ENCODE measurements at regions not wholly inside any gene's neighbourhood (a gene's known extent, or its start where the extent isn't known, plus 50 kb on each side); places are given as distances from the start of the nearest gene placed in this dataset.
A peak's percentile ranks its signal among the peaks of the same experiment; 100 is the strongest.
"Not testable (repeated sequence)": the region's sequence is repeated elsewhere in the genome, so short reads cannot be mapped to it uniquely, and the experiment has no call there.

GRCh38 chr5:2071562-2071961, 188.8 kb upstream of the IRX4 start:
- no peaks in the 10 kb centered on the region for H3K4me1 Mint-ChIP-seq
- no peak for DNase-seq
- H3K27me3 Mint-ChIP-seq: no peaks in the 10 kb centered on the region
- ChIA-PET POLR2A (no interaction called here), CTCF (no interaction called here)
- no peak overlapping the region for H3K27ac Mint-ChIP-seq
- H3K4me3 Mint-ChIP-seq: no peak overlapping the region
- no peaks in the 10 kb centered on the region for H3K9me3 Mint-ChIP-seq
- no peaks in the 10 kb centered on the region for H3K36me3 Mint-ChIP-seq (ENCODE audit: low read depth)

- DNase-seq; H3K4me3 Mint-ChIP-seq; H3K4me1 Mint-ChIP-seq; CTCF ChIA-PET; POLR2A ChIA-PET; H3K27me3 Mint-ChIP-seq; H3K9me3 Mint-ChIP-seq; H3K36me3 Mint-ChIP-seq (ENCODE audit: low read depth); H3K27ac Mint-ChIP-seq: not testable (repeated sequence)
These were observed 188.1 kb upstream of the IRX4 start for GRCh38 chr5:2070787-2071186.

GRCh38 chr5:2068531-2068930, 185.8 kb upstream of the IRX4 start:
- no peaks in the 10 kb centered on the region for H3K9me3 Mint-ChIP-seq
- CTCF ChIA-PET: no interaction called here
- no peak overlapping the region for H3K4me3 Mint-ChIP-seq
- POLR2A ChIA-PET: no interaction called here
- DNase-seq: no peak
- H3K27me3 Mint-ChIP-seq: no peaks in the 10 kb centered on the region
- H3K27ac Mint-ChIP-seq: no peak overlapping the region
- H3K4me1 Mint-ChIP-seq: no peaks in the 10 kb centered on the region
- H3K36me3 Mint-ChIP-seq (ENCODE audit: low read depth): no peaks in the 10 kb centered on the region

GRCh38 chr5:2066373-2066772, 183.6 kb upstream of the IRX4 start:
- H3K4me3 Mint-ChIP-seq: no peak overlapping the region
- DNase-seq: no peak
- no peaks in the 10 kb centered on the region for H3K36me3 Mint-ChIP-seq (ENCODE audit: low read depth)
- no peak overlapping the region for H3K27ac Mint-ChIP-seq
- POLR2A ChIA-PET: no interaction called here
- CTCF ChIA-PET: no interaction called here
- no peaks in the 10 kb centered on the region for H3K9me3 Mint-ChIP-seq
- no peaks in the 10 kb centered on the region for H3K4me1 Mint-ChIP-seq
- H3K27me3 Mint-ChIP-seq: no peaks in the 10 kb centered on the region

- H3K9me3 Mint-ChIP-seq; H3K27ac Mint-ChIP-seq; H3K27me3 Mint-ChIP-seq; H3K4me1 Mint-ChIP-seq; H3K4me3 Mint-ChIP-seq; DNase-seq; POLR2A ChIA-PET; H3K36me3 Mint-ChIP-seq (ENCODE audit: low read depth); CTCF ChIA-PET: not testable (repeated sequence)
These were observed 180.7 kb upstream of the IRX4 start for GRCh38 chr5:2063380-2063779.

GRCh38 chr5:2052687-2053086, 170.0 kb upstream of the IRX4 start:
- CTCF ChIA-PET: no interaction called here
- Mint-ChIP-seq H3K27me3 (no peaks in the 10 kb centered on the region), H3K9me3 (no peaks in the 10 kb centered on the region), H3K4me1 (no peaks in the 10 kb centered on the region), H3K4me3 (no peak overlapping the region), H3K36me3 (ENCODE audit: low read depth) (no peaks in the 10 kb centered on the region), H3K27ac (no peak overlapping the region)
- DNase-seq: no peak
- POLR2A ChIA-PET: no interaction called here

GRCh38 chr5:2049876-2050275, 167.2 kb upstream of the IRX4 start:
- no peaks in the 10 kb centered on the region for H3K9me3 Mint-ChIP-seq
- H3K4me3 Mint-ChIP-seq: no peak overlapping the region
- no peaks in the 10 kb centered on the region for H3K36me3 Mint-ChIP-seq (ENCODE audit: low read depth)
- peaks cover 4% of the 10 kb centered on the region for H3K27me3 Mint-ChIP-seq
- ChIA-PET CTCF (no interaction called here), POLR2A (no interaction called here)
- DNase-seq: no peak
- H3K4me1 Mint-ChIP-seq: no peaks in the 10 kb centered on the region
- H3K27ac Mint-ChIP-seq: no peak overlapping the region

GRCh38 chr5:2048664-2049063, 165.9 kb upstream of the IRX4 start:
- DNase-seq: no peak
- Mint-ChIP-seq H3K27me3 (peaks cover 4% of the 10 kb centered on the region), H3K27ac (no peak overlapping the region), H3K4me1 (no peaks in the 10 kb centered on the region), H3K9me3 (no peaks in the 10 kb centered on the region), H3K4me3 (no peak overlapping the region), H3K36me3 (ENCODE audit: low read depth) (no peaks in the 10 kb centered on the region)
- ChIA-PET CTCF (no interaction called here), POLR2A (no interaction called here)

GRCh38 chr5:2047341-2047927, 164.7 kb upstream of the IRX4 start:
- no peaks in the 10 kb centered on the region for H3K9me3 Mint-ChIP-seq
- no peaks in the 10 kb centered on the region for H3K4me1 Mint-ChIP-seq
- H3K36me3 Mint-ChIP-seq (ENCODE audit: low read depth): no peaks in the 10 kb centered on the region
- no peak overlapping the region for H3K4me3 Mint-ChIP-seq
- H3K27me3 Mint-ChIP-seq: peaks cover 5% of the 10 kb centered on the region
- no peak overlapping the region for H3K27ac Mint-ChIP-seq
- ChIA-PET POLR2A (no interaction called here), CTCF (no interaction called here)
- no peak for DNase-seq

- ChIA-PET CTCF (no interaction called here), POLR2A (no interaction called here)
- no peak overlapping the region for H3K4me3 Mint-ChIP-seq
- no peak for DNase-seq
- no peaks in the 10 kb centered on the region for H3K4me1 Mint-ChIP-seq
- no peak overlapping the region for H3K27ac Mint-ChIP-seq
- H3K36me3 Mint-ChIP-seq (ENCODE audit: low read depth): no peaks in the 10 kb centered on the region
- H3K9me3 Mint-ChIP-seq: no peaks in the 10 kb centered on the region
- H3K27me3 Mint-ChIP-seq: peaks cover 5% of the 10 kb centered on the region
These were observed 161.3 kb upstream of the IRX4 start for GRCh38 chr5:2044041-2044440.

GRCh38 chr5:2039180-2039531, 156.4 kb upstream of the IRX4 start:
- DNase-seq: no peak
- Mint-ChIP-seq H3K27ac (no peak overlapping the region), H3K27me3 (peaks cover 24% of the 10 kb centered on the region), H3K9me3 (no peaks in the 10 kb centered on the region), H3K4me3 (peak overlapping the region; percentile 27), H3K36me3 (ENCODE audit: low read depth) (no peaks in the 10 kb centered on the region), H3K4me1 (no peaks in the 10 kb centered on the region)
- ChIA-PET POLR2A (no interaction called here), CTCF (no interaction called here)

- Mint-ChIP-seq H3K27me3 (peaks cover 25% of the 10 kb centered on the region), H3K36me3 (ENCODE audit: low read depth) (no peaks in the 10 kb centered on the region), H3K4me3 (peak overlapping the region; percentile 47), H3K4me1 (no peaks in the 10 kb centered on the region), H3K27ac (no peak overlapping the region), H3K9me3 (no peaks in the 10 kb centered on the region)
- POLR2A ChIA-PET: no interaction called here
- CTCF ChIA-PET: no interaction called here
- peak; percentile 54 for DNase-seq
These were observed 155.8 kb upstream of the IRX4 start for GRCh38 chr5:2038321-2039179.

- DNase-seq: no peak
- no peaks in the 10 kb centered on the region for H3K4me1 Mint-ChIP-seq
- ChIA-PET POLR2A (no interaction called here), CTCF (no interaction called here)
- H3K36me3 Mint-ChIP-seq (ENCODE audit: low read depth): no peaks in the 10 kb centered on the region
- H3K27me3 Mint-ChIP-seq: peaks cover 37% of the 10 kb centered on the region
- H3K9me3 Mint-ChIP-seq: no peaks in the 10 kb centered on the region
- H3K4me3 Mint-ChIP-seq: no peak overlapping the region
- H3K27ac Mint-ChIP-seq: no peak overlapping the region
These were observed 154.2 kb upstream of the IRX4 start for GRCh38 chr5:2036885-2037284.

GRCh38 chr5:2032432-2032831, 149.7 kb upstream of the IRX4 start:
- CTCF ChIA-PET: no interaction called here
- H3K27me3 Mint-ChIP-seq: peaks cover 40% of the 10 kb centered on the region
- no peaks in the 10 kb centered on the region for H3K4me1 Mint-ChIP-seq

More at GRCh38 chr5:2032432-2032831, 149.7 kb upstream of the IRX4 start:
- H3K9me3 Mint-ChIP-seq: no peaks in the 10 kb centered on the region
- POLR2A ChIA-PET: no interaction called here
- no peak overlapping the region for H3K27ac Mint-ChIP-seq
- no peak overlapping the region for H3K4me3 Mint-ChIP-seq
- DNase-seq: no peak
- H3K36me3 Mint-ChIP-seq (ENCODE audit: low read depth): no peaks in the 10 kb centered on the region
